Suprapubic skin (tissue), 4 donors: ENCODE measurements at regions not wholly inside any gene's neighbourhood (a gene's known extent, or its start where the extent isn't known, plus 50 kb on each side); places are given as distances from the start of the nearest gene placed in this dataset.

Source experiments
- DNase-seq, 2 donors: peaks; one replicate each; pipeline ENCODE4 v3.0.0-alpha.2; 2019; ENCODE audit warnings: low spot score in 2 of 2
- H3K27ac ChIP-seq: fragments of 200-600 bp; sonication (generic); one replicate; pipeline ENCODE4 v1.5.1; 2019
- H3K27me3 ChIP-seq: fragments of 200-600 bp; sonication (generic); one replicate; pipeline ENCODE4 v1.5.1; 2019
- H3K36me3 ChIP-seq: fragments of 200-600 bp; sonication (generic); one replicate; pipeline ENCODE4 v1.5.1; 2019
- H3K4me1 ChIP-seq: fragments of 200-600 bp; sonication (generic); one replicate; pipeline ENCODE4 v1.5.1; 2019
- H3K4me3 ChIP-seq: fragments of 200-600 bp; sonication (generic); one replicate; pipeline ENCODE4 v1.5.1; 2019; ENCODE audit warnings: mild to moderate bottlenecking
- H3K9me3 ChIP-seq: fragments of 200-600 bp; sonication (generic); one replicate; pipeline ENCODE4 v1.5.1; 2019
- EP300 ChIP-seq: sonication (generic); formaldehyde crosslinking; IDR thresholded peaks from one replicate; pipeline ENCODE4 v1.6.1; 2017; ENCODE audit warnings: antibody characterized with exemption
- POLR2A ChIP-seq, 2 donors: fragments of 450-650 bp; IDR thresholded peaks; one replicate each; pipeline ENCODE4 v1.6.1; 2017; ENCODE audit warnings: antibody characterized with exemption in 2 of 2, mild to moderate bottlenecking in 2 of 2, moderate library complexity in 2 of 2
- POLR2AphosphoS5 ChIP-seq, 3 donors: sonication (generic); formaldehyde crosslinking; IDR thresholded peaks; one replicate each; pipeline ENCODE4 v1.6.1; 2017; ENCODE audit warnings: antibody characterized with exemption in 3 of 3
- WGBS: methylation state at CpG from one replicate; pipeline ENCODE4 v1.1.5; 2018; 5-methylcytosine and 5-hydroxymethylcytosine counted together
- TF ChIP-seq, protein P1 (sequence below), 2 donors: fragments of 200-600 bp in 1 of 2; fragments of 450-650 bp in 1 of 2; sonication (generic) in 1 of 2; IDR thresholded peaks; one replicate each; pipeline ENCODE4 v1.5.1; 2016 to 2019; ENCODE audit warnings: antibody characterized with exemption in 2 of 2, mild to moderate bottlenecking in 1 of 2, moderate library complexity in 1 of 2

DNA sequence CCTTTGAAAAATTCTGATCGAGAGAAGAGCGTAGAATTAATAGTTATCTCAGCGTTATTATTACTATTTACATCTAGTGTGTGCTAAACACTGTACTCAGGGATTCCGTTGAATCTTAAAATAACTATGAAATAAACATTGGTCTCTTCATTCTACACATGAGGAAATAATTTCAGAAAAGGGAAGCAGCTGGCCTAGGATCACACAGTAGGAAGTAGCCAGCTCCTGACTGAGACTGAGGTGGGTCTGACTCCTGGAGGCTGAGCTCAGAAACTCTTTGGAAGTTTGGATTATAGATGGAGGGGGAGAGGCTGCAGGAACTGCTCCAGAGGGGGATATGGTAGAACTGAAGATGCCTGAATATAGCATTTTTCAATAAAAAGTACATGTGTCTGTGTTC is 183.9 kb upstream of the WDR11 start:
- Histone ChIP-seq H3K9me3 (no peaks in the 10 kb centered on the region), H3K27me3 (peaks cover 5% of the 10 kb centered on the region), H3K4me3 (no peak overlapping the region), H3K36me3 (no peaks in the 10 kb centered on the region), H3K4me1 (no peaks in the 10 kb centered on the region), H3K27ac (no peak overlapping the region)
- no peak for TF ChIP-seq POLR2A (IDR thresholded peaks at IDR 0.05)
- no peak for TF ChIP-seq POLR2AphosphoS5 (IDR thresholded peaks at IDR 0.05)
- TF ChIP-seq, protein P1, sequence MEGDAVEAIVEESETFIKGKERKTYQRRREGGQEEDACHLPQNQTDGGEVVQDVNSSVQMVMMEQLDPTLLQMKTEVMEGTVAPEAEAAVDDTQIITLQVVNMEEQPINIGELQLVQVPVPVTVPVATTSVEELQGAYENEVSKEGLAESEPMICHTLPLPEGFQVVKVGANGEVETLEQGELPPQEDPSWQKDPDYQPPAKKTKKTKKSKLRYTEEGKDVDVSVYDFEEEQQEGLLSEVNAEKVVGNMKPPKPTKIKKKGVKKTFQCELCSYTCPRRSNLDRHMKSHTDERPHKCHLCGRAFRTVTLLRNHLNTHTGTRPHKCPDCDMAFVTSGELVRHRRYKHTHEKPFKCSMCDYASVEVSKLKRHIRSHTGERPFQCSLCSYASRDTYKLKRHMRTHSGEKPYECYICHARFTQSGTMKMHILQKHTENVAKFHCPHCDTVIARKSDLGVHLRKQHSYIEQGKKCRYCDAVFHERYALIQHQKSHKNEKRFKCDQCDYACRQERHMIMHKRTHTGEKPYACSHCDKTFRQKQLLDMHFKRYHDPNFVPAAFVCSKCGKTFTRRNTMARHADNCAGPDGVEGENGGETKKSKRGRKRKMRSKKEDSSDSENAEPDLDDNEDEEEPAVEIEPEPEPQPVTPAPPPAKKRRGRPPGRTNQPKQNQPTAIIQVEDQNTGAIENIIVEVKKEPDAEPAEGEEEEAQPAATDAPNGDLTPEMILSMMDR (IDR thresholded peaks at IDR 0.05): no peak
- TF ChIP-seq EP300: no peak
- DNase-seq: no peak
- WGBS: 51% methylated on average over 4 of the region's 4 CpGs

DNA sequence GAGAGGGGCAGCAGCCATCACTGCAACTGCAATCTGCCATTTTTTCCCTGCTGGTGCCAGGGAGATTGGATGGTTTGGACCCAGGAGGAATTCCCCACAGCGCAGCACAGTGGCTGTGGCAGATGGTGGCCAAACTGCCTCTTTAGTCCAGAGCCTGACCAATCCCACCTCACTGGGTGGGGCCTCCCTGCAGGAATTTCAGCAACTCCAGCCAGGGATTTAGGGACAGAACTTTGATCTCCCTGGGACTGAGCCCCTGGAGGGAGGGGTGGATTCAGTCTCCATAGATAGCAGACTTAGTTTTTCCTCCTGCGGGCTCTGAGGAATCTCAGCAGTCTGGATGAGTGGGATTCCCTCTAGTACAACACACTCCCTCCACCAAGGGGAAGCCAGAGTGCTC is 179.7 kb upstream of the WDR11 start:
- no peak overlapping the region for H3K27ac ChIP-seq
- WGBS: no CpG with 5 or more reads among the region's 2 CpGs
- no peaks in the 10 kb centered on the region for H3K4me1 ChIP-seq
- no peaks in the 10 kb centered on the region for H3K9me3 ChIP-seq
- DNase-seq: no peak
- H3K27me3 ChIP-seq: peaks cover 5% of the 10 kb centered on the region
- H3K4me3 ChIP-seq: no peak overlapping the region
- TF ChIP-seq, protein P1 (IDR thresholded peaks at IDR 0.05): no peak
- TF ChIP-seq EP300 (no peak), POLR2A (IDR thresholded peaks at IDR 0.05) (no peak), POLR2AphosphoS5 (IDR thresholded peaks at IDR 0.05) (no peak)
- H3K36me3 ChIP-seq: no peaks in the 10 kb centered on the region

DNA sequence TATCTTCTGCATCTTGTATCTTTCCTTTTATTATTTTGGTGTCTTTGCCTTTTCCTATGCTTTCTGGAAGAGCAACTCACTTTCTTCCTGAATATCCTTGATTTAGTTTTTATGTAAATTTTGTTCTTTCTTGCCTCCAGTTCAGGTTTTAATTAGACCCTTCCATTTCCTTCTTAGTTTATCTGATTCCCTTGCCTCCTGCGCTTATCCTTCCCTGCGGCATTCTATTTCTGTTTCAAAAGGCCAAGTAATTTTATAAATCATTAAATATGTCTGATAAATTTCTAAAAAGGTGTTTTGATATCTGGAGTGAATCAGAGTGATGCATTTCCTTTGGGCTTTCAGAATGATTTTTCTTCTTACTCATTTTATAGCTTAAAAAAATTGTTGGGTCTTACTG is 167.7 kb upstream of the WDR11 start:
- Histone ChIP-seq H3K4me1 (no peaks in the 10 kb centered on the region), H3K36me3 (no peaks in the 10 kb centered on the region), H3K27me3 (no peaks in the 10 kb centered on the region), H3K9me3 (no peaks in the 10 kb centered on the region), H3K27ac (no peak overlapping the region), H3K4me3 (no peak overlapping the region)
- no peak for DNase-seq
- 84% methylated on average over 2 of the region's 2 CpGs for WGBS
- no peak for TF ChIP-seq EP300
- TF ChIP-seq, protein P1 (IDR thresholded peaks at IDR 0.05): no peak
- TF ChIP-seq POLR2AphosphoS5 (IDR thresholded peaks at IDR 0.05): no peak
- TF ChIP-seq POLR2A (IDR thresholded peaks at IDR 0.05): no peak

DNA sequence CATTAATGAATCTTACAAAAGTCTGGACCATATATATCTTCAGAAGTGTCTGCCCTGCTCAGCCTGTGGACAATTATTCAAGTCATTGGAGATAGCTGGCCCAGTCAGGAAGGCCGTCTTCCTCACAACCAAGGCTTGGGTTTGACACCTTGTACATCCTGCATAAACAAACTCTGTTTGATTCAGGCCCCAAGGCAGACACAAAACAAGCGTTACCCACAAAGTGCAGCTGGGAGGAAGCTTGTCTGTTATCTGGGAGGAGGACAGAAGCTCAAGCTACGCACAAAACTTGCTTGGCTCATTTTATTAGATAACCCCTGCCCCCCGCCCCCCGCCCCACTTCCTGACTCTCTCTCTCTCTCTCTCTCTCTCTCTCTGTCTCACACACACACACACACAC is 166.9 kb upstream of the WDR11 start:
- TF ChIP-seq EP300 (no peak), POLR2AphosphoS5 (IDR thresholded peaks at IDR 0.05) (no peak), POLR2A (IDR thresholded peaks at IDR 0.05) (no peak)
- TF ChIP-seq, protein P1 (IDR thresholded peaks at IDR 0.05): no peak
- DNase-seq: no peak
- H3K4me3 ChIP-seq: no peak overlapping the region
- H3K9me3 ChIP-seq: no peaks in the 10 kb centered on the region
- H3K36me3 ChIP-seq: no peaks in the 10 kb centered on the region
- WGBS: 52% methylated on average over 5 of the region's 5 CpGs
- H3K27me3 ChIP-seq: no peaks in the 10 kb centered on the region
- H3K27ac ChIP-seq: no peak overlapping the region
- no peaks in the 10 kb centered on the region for H3K4me1 ChIP-seq

DNA sequence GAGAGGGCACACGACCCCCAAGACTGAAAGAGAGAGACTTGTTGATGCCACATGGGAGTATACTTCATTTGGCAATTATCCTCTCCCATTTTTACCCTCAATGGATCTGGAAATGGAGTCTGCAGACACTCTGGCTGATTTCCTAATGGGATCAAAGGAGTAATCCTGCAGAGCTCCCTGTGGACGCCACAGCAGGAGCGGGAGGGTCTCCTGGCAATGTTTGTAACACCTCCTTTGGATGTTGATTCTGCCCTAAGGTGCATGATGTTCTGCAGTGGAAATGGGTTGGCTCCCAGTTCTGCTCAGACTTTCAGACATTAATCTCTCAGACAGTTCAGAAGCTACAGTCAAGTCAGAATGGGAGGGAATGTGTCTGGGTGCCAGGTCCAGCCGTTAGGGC is 166.0 kb upstream of the WDR11 start:
- no peaks in the 10 kb centered on the region for H3K4me1 ChIP-seq
- no peak for DNase-seq
- WGBS: 48% methylated on average over 4 of the region's 4 CpGs

More for the DNA sequence above, 166.0 kb upstream of the WDR11 start:
- Histone ChIP-seq H3K4me3 (no peak overlapping the region), H3K9me3 (no peaks in the 10 kb centered on the region), H3K27ac (no peak overlapping the region), H3K36me3 (no peaks in the 10 kb centered on the region), H3K27me3 (no peaks in the 10 kb centered on the region)
- TF ChIP-seq POLR2AphosphoS5 (IDR thresholded peaks at IDR 0.05) (no peak), POLR2A (IDR thresholded peaks at IDR 0.05) (no peak), EP300 (no peak)
- TF ChIP-seq, protein P1 (IDR thresholded peaks at IDR 0.05): no peak
